H1 (cell line): ENCODE measurements at regions not wholly inside any gene's neighbourhood (a gene's known extent, or its start where the extent isn't known, plus 50 kb on each side); places are given as distances from the start of the nearest gene placed in this dataset.

ENCODE experiments used
- BCL11A ChIP-seq, 2 experiments: IDR thresholded peaks; one replicate each; pipeline ENCODE4 v1.6.1; 2011; ENCODE audit warnings: low read depth in 2 of 2, low read length in 2 of 2, mild to moderate bottlenecking in 2 of 2
- EGR1 ChIP-seq: IDR thresholded peaks from 2 replicates; pipeline ENCODE4 v1.6.1; 2011; ENCODE audit warnings: low read depth, low read length, borderline replicate concordance
- JUN ChIP-seq: IDR thresholded peaks from 2 replicates; pipeline ENCODE4 v1.6.1; 2011; ENCODE audit warnings: low read depth, mild to moderate bottlenecking, improper control_type of control experiment, low read length
- SIN3A ChIP-seq, 2 experiments: IDR thresholded peaks in 1 of 2; conservative IDR thresholded peaks in 1 of 2; 2 replicates each; pipeline ENCODE4 v1.6.1; 2011 to 2012; ENCODE audit warnings: low read length in 2 of 2, improper control_type of control experiment in 1 of 2, low read depth in 1 of 2, mild to moderate bottlenecking in 1 of 2

- TF ChIP-seq BCL11A (IDR thresholded peaks at IDR 0.05; ENCODE audit: low read depth in 2 of 2, low read length in 2 of 2) (no peak), JUN (no peak), SIN3A (conservative IDR thresholded peaks at IDR 0.05 in 1 of 2, IDR thresholded peaks at IDR 0.05 in 1 of 2; ENCODE audit: low read depth in 1 of 2, low read length in 2 of 2) (no peak), EGR1 (no peak)
Measured at GRCh38 chr13:84870190-84870589, 929.0 kb downstream of the SLITRK6 start (continued).
